ENCODE measurements at regions not wholly inside any gene's neighbourhood (a gene's known extent, or its start where the extent isn't known, plus 50 kb on each side); places are given as distances from the start of the nearest gene placed in this dataset.

DNA sequence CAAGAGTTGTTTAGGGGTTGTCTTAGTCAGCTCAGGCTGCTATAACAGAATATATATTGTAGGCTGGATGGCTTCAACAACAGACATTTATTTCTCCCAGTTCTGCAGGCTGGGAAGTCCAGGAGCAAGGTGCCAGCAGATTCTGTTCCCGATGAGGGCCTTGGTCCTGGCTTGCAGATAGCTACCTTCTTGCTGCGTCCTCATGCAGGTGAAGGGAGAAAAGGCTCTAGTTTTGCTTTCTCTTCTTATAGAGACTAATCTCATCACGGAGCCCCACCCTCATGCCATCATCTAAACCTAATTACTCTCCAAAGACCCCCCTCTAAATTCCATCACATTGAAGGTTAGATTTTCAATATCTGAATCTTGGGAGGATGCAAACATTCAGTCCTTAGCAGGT is 246.0 kb upstream of the ANKRD55 start:
- TF ChIP-seq GATA2 (IDR thresholded peaks at IDR 0.05; ENCODE audit: low read depth, low read length) (no peak), GATA3 (IDR thresholded peaks at IDR 0.05; ENCODE audit: low read depth, low read length) (no peak)

Data from SH-SY5Y (cell line).